ENCODE measurements at regions not wholly inside any gene's neighbourhood (a gene's known extent, or its start where the extent isn't known, plus 50 kb on each side); places are given as distances from the start of the nearest gene placed in this dataset.

DNA sequence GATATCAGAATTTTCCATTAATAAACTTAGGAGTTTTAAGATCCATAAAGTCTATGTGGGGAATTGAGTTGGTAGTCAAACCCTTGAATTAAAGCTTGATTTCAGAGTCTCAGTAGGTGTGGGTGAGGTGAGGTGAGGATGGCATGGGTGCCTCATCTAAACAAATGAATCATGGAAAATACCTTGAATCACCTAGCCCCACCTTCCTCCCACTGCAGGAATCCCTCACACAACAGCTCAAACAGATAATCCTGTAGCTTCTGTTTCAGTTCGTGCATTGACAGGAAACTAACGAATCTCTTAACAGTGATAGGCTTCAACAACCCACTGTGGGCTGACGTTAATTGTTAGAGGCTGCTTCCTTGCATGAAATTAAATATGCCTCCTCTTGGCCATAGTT lies 185.0 kb downstream of the SREK1 start:
- no peaks in the 10 kb centered on the region for H3K9me3 ChIP-seq (ENCODE audit: insufficient read depth, low read depth, low read length)
- no peak overlapping the region for H2AFZ ChIP-seq (ENCODE audit: low read depth, low read length)
- DNase-seq (ENCODE audit: low read depth), result no peak
- H3K36me3 Mint-ChIP-seq (ENCODE audit: low read depth, unreplicated experiment), result peaks cover 2% of the 10 kb centered on the region
- peaks cover 3% of the 10 kb centered on the region for H3K27me3 Mint-ChIP-seq (ENCODE audit: low read depth, unreplicated experiment)
- no peak overlapping the region for H3K4me3 ChIP-seq (ENCODE audit: insufficient read depth, low read depth, low read length)
- H3K4me2 ChIP-seq (ENCODE audit: low read length), result no peak overlapping the region
- H3K36me3 ChIP-seq (ENCODE audit: insufficient read depth, low read length), result no peaks in the 10 kb centered on the region
- H3K4me3 Mint-ChIP-seq (ENCODE audit: unreplicated experiment), result no peak overlapping the region
- H3K27ac Mint-ChIP-seq (ENCODE audit: unreplicated experiment), result no peak overlapping the region
- H3K4me1 ChIP-seq (ENCODE audit: insufficient read depth, low read length), result no peaks in the 10 kb centered on the region
- no peaks in the 10 kb centered on the region for H3K27me3 ChIP-seq (ENCODE audit: insufficient read depth, low read length)
- H3K9me3 Mint-ChIP-seq (ENCODE audit: unreplicated experiment), result peaks cover 4% of the 10 kb centered on the region
- H3K27ac ChIP-seq (ENCODE audit: low read depth, low read length), result no peak overlapping the region
- H3K9ac ChIP-seq (ENCODE audit: low read length), result no peak overlapping the region
- no peaks in the 10 kb centered on the region for H3K79me2 ChIP-seq (ENCODE audit: insufficient read depth, low read length)
- H3K4me1 Mint-ChIP-seq (ENCODE audit: low read depth, unreplicated experiment), result no peaks in the 10 kb centered on the region
- no peak for FAIRE-seq
- H4K20me1 ChIP-seq (ENCODE audit: insufficient read depth, low read length), result no peaks in the 10 kb centered on the region
- TF ChIP-seq, protein P1, sequence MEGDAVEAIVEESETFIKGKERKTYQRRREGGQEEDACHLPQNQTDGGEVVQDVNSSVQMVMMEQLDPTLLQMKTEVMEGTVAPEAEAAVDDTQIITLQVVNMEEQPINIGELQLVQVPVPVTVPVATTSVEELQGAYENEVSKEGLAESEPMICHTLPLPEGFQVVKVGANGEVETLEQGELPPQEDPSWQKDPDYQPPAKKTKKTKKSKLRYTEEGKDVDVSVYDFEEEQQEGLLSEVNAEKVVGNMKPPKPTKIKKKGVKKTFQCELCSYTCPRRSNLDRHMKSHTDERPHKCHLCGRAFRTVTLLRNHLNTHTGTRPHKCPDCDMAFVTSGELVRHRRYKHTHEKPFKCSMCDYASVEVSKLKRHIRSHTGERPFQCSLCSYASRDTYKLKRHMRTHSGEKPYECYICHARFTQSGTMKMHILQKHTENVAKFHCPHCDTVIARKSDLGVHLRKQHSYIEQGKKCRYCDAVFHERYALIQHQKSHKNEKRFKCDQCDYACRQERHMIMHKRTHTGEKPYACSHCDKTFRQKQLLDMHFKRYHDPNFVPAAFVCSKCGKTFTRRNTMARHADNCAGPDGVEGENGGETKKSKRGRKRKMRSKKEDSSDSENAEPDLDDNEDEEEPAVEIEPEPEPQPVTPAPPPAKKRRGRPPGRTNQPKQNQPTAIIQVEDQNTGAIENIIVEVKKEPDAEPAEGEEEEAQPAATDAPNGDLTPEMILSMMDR (IDR thresholded peaks at IDR 0.05; ENCODE audit: insufficient read depth, low read depth, low read length), result no peak
- no peak for TF ChIP-seq EZH2 (IDR thresholded peaks at IDR 0.05; ENCODE audit: insufficient read depth, low read length)

DNA sequence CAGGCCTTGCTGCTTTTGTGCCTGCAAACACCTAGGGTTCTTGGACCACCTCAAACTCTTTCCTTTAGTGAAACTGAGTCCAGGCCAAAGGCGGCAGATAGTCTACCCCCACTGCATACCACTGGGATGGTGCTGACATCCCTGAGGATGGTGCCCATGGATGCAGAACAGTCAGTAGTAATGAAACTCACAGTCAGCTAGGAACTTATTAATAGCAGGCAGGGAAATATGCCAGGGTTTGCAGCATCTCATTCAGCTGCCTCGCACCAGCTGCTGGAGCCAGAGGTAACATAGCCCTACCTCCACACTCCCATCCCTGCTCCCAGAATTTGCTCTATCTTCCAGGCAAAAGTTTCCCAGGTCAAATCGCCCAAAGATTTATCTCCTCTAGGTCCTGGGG lies 189.1 kb downstream of the SREK1 start:
- H3K4me3 ChIP-seq (ENCODE audit: insufficient read depth, low read depth, low read length), result no peak overlapping the region
- no peaks in the 10 kb centered on the region for H4K20me1 ChIP-seq (ENCODE audit: insufficient read depth, low read length)
- no peaks in the 10 kb centered on the region for H3K36me3 ChIP-seq (ENCODE audit: insufficient read depth, low read length)
- H3K9me3 ChIP-seq (ENCODE audit: insufficient read depth, low read depth, low read length), result no peaks in the 10 kb centered on the region
- peaks cover 11% of the 10 kb centered on the region for H3K27me3 Mint-ChIP-seq (ENCODE audit: low read depth, unreplicated experiment)
- no peaks in the 10 kb centered on the region for H3K27me3 ChIP-seq (ENCODE audit: insufficient read depth, low read length)
- H3K79me2 ChIP-seq (ENCODE audit: insufficient read depth, low read length), result no peaks in the 10 kb centered on the region
- H2AFZ ChIP-seq (ENCODE audit: low read depth, low read length), result no peak overlapping the region
- no peak overlapping the region for H3K27ac Mint-ChIP-seq (ENCODE audit: unreplicated experiment)
- H3K9me3 Mint-ChIP-seq (ENCODE audit: unreplicated experiment), result peaks cover 4% of the 10 kb centered on the region
- no peak overlapping the region for H3K27ac ChIP-seq (ENCODE audit: low read depth, low read length)
- H3K36me3 Mint-ChIP-seq (ENCODE audit: low read depth, unreplicated experiment), result peaks cover 2% of the 10 kb centered on the region
- no peak for FAIRE-seq
- DNase-seq (ENCODE audit: low read depth), result no peak
- no peak overlapping the region for H3K4me2 ChIP-seq (ENCODE audit: low read length)
- no peaks in the 10 kb centered on the region for H3K4me1 Mint-ChIP-seq (ENCODE audit: low read depth, unreplicated experiment)
- TF ChIP-seq, protein P1 (IDR thresholded peaks at IDR 0.05; ENCODE audit: insufficient read depth, low read depth, low read length), result no peak
- TF ChIP-seq EZH2 (IDR thresholded peaks at IDR 0.05; ENCODE audit: insufficient read depth, low read length), result no peak
- no peak overlapping the region for H3K4me3 Mint-ChIP-seq (ENCODE audit: unreplicated experiment)
- no peak overlapping the region for H3K9ac ChIP-seq (ENCODE audit: low read length)
- H3K4me1 ChIP-seq (ENCODE audit: insufficient read depth, low read length), result no peaks in the 10 kb centered on the region

DNA sequence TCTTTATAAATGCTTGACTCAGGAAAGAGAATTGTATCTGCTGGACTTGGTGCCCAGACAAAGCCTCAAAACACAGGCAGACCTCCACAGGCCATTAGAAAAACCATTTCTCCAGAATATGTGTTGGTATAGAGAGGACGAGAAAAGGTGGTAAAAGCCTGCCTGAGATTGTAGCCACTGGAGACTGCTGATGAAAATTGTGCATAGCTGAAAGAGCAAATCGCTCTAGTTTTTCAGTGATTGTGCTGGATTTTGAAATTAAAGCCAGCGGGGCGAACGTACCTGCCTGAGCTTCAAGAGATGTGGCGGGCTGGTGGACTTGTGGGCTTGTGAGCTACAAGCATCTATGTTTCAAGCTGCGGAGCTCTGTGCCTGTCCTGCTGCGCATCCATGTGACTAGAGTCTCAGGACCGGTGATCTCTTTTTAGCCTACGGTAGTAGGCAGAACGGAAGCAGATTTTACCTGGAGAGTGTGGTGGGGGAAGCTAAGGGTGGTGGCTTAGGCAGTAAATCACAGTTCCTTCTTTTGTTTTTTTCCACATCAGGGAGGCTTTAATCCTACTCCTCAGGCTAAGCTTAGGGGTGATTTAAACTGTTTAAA lies 193.6 kb downstream of the SREK1 start:
- H3K79me2 ChIP-seq (ENCODE audit: insufficient read depth, low read length), result no peaks in the 10 kb centered on the region
- no peaks in the 10 kb centered on the region for H3K27me3 ChIP-seq (ENCODE audit: insufficient read depth, low read length)
- FAIRE-seq, result no peak
- H3K4me3 Mint-ChIP-seq (ENCODE audit: unreplicated experiment), result no peak overlapping the region
- no peak overlapping the region for H2AFZ ChIP-seq (ENCODE audit: low read depth, low read length)
- H3K4me1 Mint-ChIP-seq (ENCODE audit: low read depth, unreplicated experiment), result no peaks in the 10 kb centered on the region
- H3K9me3 Mint-ChIP-seq (ENCODE audit: unreplicated experiment), result no peaks in the 10 kb centered on the region
- no peaks in the 10 kb centered on the region for H3K4me1 ChIP-seq (ENCODE audit: insufficient read depth, low read length)
- DNase-seq (ENCODE audit: low read depth), result no peak
- H3K9ac ChIP-seq (ENCODE audit: low read length), result no peak overlapping the region
- no peak overlapping the region for H3K4me2 ChIP-seq (ENCODE audit: low read length)
- H3K27ac Mint-ChIP-seq (ENCODE audit: unreplicated experiment), result no peak overlapping the region
- H3K27ac ChIP-seq (ENCODE audit: low read depth, low read length), result no peak overlapping the region
- peaks cover 15% of the 10 kb centered on the region for H3K27me3 Mint-ChIP-seq (ENCODE audit: low read depth, unreplicated experiment)
- H3K4me3 ChIP-seq (ENCODE audit: insufficient read depth, low read depth, low read length), result no peak overlapping the region
- H3K36me3 ChIP-seq (ENCODE audit: insufficient read depth, low read length), result no peaks in the 10 kb centered on the region
- no peaks in the 10 kb centered on the region for H4K20me1 ChIP-seq (ENCODE audit: insufficient read depth, low read length)
- H3K9me3 ChIP-seq (ENCODE audit: insufficient read depth, low read depth, low read length), result no peaks in the 10 kb centered on the region
- TF ChIP-seq, protein P1 (IDR thresholded peaks at IDR 0.05; ENCODE audit: insufficient read depth, low read depth, low read length), result no peak
- no peak for TF ChIP-seq EZH2 (IDR thresholded peaks at IDR 0.05; ENCODE audit: insufficient read depth, low read length)
- H3K36me3 Mint-ChIP-seq (ENCODE audit: low read depth, unreplicated experiment), result peaks cover 2% of the 10 kb centered on the region

All from astrocyte (in vitro differentiated cells and primary cell).